ENCODE measurements at regions not wholly inside any gene's neighbourhood (a gene's known extent, or its start where the extent isn't known, plus 50 kb on each side); places are given as distances from the start of the nearest gene placed in this dataset.

DNA sequence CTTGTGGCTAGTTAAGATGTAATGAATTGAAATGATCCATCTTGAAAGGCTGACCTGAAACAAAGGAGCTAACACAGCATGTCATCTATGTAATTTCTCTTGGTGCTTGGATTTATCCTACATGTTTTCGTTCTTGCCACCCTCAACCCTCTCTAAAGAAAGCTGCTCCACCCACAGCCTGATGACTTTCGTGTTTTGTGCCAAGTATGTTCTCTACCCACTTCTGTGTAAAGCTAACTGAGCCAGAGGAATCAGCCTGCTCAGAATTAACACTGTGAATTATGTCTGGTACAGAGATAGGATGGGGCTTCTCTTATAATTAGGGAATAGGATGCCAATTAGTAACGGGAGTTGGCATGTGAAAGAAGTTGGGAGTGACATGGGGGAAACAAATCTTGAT is 67.9 kb upstream of the MLIP start:
- ATAC-seq: peak in 1 of 2 donors; percentile 61
- DNase-seq: no peak
- intact Hi-C loops (cut with DNase I): no loop called here

DNA sequence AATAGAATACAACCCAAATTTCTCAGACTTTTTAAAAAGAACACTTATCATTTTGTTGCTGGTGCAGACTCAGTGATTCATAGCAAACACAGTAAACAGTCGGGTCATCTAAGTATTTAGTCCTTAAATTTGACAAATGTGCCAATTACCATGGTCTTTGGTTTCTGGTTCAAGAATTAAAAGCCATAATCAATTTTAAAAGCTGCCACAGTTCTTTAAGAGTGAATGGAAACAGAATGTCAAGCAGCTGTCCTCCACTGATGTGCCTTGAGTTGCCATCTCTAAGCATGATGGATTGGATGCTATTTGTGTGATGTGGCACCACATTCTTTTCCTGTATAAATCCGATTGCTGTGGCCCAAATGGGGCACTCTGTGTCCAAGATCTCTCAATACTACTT is 67.2 kb upstream of the MLIP start:
- DNase-seq (no peak), ATAC-seq (no peak)
- intact Hi-C loops (cut with DNase I): no loop called here

DNA sequence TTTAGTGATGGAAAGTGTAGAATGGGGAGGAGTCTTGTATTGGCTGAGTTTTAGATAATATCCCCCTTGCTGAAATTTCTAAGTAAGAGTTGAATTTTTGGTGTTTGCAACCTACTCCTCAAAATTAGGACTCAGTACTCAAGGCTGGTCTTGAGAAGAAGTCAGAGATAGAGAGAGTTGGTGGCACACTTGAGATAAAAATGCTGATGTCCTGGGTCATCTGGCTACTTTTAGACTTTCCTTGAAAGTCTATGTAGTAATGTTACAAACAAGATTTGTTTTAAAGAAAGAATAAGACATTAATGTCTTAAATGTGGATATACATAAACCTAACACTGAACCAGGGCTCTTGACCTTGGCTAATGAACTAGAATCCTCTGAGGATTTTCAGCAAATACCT is 62.5 kb upstream of the MLIP start:
- DNase-seq (no peak), ATAC-seq (no peak)
- intact Hi-C loops (cut with DNase I): no loop called here

DNA sequence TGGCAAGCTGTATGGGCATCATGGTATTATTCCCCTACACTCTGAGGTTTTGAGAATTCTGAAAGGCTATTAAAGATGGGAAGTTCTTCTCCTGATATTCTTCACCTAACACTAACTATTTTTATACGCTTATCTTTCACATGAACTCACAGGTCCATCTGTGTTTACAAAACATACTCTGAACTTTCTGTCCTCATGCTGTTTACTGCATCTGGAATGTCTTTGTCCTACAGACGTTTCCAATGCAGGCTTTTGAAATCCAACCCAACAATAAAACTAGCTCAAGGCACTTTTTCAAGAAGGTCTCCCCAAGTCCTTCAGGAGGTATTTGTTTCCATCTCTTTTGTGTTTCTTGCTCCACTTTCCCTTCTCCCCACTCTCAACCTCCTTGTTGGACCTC is 60.5 kb upstream of the MLIP start:
- DNase-seq (no peak), ATAC-seq (no peak)
- intact Hi-C loops (cut with DNase I): no loop called here

DNA sequence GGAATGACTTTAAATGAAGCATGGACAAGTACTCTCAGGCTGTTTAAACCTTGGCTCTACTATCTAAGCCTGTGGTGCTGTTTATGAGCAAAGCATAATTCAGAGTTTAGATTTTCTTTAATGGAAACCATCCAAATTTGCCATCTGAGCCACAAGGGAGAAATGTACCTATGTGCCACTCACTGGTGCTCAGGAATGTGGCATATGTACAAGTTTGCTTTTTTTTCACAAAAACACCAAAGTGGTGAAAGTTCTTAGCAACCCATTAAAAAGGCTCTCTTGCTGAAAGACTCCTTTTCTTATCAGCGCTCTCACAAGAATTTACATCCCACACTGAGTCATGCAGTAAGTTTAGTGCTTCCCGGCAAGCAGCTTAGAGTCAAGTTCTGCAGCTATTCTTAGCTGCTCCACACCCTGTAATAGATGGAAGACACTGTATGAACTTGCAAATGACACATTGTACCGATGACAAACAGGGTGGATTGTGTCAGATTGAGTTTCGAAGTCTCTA is 57.3 kb upstream of the MLIP start:
- ATAC-seq: peak; percentile 94 to 98
- intact Hi-C loops (cut with DNase I): no loop called here
- DNase-seq: peak; percentile 37

DNA sequence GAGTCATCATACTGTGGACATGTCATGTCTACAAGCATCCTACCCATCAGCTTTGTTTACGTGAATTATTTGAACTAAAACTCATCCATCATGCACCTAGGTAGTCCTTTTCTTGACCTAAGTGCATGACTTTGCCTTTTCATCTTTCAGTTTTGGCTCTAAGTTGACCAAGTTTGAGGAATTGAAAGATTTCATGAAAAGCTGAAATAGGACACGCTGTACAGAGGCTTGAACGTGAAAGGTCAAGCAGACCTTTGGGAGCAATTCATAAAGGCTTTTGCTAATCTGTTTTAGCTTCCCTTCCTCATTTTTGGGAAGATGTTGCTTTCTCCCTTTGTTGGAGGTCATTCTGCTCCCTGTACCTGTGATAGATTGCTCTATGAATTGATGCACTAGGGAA is 55.1 kb upstream of the MLIP start:
- intact Hi-C loops (cut with DNase I): no loop called here
- ATAC-seq: no peak
- DNase-seq: no peak

DNA sequence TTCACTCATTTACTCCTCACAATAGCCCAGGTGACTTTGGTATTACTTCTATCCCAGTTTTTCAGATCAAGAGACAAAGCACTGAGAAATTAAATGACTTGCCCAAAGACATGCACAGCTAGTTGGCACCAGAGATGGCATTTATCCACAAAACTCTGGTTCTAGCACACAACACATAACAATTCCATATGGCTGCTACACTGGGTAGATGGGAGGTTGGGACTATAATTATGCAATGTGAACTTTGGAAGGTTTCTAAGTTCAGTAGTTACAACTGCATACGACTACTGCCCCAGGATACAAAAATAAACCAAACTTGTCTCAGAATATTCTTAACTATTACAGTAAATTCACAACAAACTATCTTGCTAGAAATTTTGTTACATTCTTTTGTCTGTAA is 54.2 kb upstream of the MLIP start:
- intact Hi-C loops (cut with DNase I): no loop called here
- no peak for ATAC-seq
- no peak for DNase-seq

DNA sequence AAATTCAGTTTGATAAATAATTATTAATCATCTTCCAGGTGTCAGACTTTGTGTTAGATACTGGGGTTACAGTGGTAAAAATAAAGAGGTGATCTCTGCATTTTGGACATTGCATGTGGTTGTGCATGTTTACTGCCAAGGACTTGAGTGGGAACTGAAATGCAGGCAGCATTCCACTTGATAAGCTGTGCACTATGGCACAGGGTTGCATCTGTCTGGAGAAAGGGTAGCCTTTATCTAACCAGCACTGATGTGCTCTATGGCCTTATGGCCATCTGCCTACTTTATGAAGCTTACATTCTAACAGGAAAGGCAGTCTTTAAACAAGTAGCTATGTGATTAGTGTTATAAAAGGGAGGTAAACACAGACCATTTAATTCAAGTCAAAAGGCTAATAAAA is 53.0 kb upstream of the MLIP start:
- no peak for DNase-seq
- intact Hi-C loops (cut with DNase I): no loop called here
- ATAC-seq: peak in 1 of 2 donors; percentile 42

DNA sequence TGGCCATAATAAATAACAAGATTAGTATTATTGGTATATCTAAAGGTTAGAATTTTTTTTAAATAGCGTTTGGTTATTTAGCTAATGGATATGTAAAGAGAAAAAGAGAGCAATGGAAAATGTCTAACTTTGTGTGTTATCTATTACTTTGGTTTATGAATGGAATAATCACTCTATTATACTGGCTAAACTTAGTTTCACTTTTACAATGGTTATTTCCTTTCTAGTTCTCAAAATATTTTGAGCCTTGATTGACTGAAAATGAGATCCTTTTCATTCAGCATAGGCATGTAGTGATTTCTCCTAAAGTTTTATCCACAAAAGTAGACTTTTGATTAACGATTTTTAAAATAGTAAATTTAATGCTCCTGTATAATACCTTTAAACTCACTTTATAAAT is 51.6 kb upstream of the MLIP start:
- intact Hi-C loops (cut with DNase I): no loop called here
- DNase-seq: no peak
- ATAC-seq: no peak

DNA sequence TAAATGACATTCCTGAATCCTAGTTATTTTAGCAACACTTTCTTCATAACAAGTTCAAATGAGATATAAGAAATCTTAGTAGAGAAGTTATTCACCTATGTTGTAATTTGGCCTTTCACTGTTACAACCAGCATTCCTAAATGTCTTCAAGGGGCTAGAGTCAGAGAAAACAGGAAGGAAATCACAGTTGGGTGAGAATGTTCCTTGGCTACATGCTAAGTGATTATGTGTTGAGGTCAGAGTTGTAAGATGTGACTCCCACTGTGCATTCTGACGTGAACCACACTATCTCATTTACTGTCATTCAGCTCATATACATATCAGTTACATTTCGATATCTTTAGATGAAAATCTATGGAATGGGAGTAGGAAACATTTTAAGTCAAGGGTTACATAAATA is 51.0 kb upstream of the MLIP start:
- intact Hi-C loops (cut with DNase I): no loop called here
- DNase-seq: no peak
- ATAC-seq: peak; percentile 60 to 92

Measured in left cardiac atrium (tissue), 4 donors.